ENCODE measurements at regions not wholly inside any gene's neighbourhood (a gene's known extent, or its start where the extent isn't known, plus 50 kb on each side); places are given as distances from the start of the nearest gene placed in this dataset.

- Histone ChIP-seq H4K91ac (ENCODE audit: insufficient read depth, low read depth, low read length) (no peak overlapping the region), H3K4me2 (ENCODE audit: low read depth, low read length) (no peak overlapping the region), H2BK120ac (ENCODE audit: low read depth, low read length) (no peak overlapping the region), H3K9me3 (ENCODE audit: control insufficient read depth, insufficient read depth, low read length) (no peaks in the 10 kb centered on the region), H4K5ac (ENCODE audit: low read depth, low read length) (no peak overlapping the region), H2AK9ac (replicated peaks; ENCODE audit: low read depth, low read length, poor library complexity) (no peak overlapping the region), H3K27ac (ENCODE audit: insufficient read depth, low read length) (no peak overlapping the region), H3K18ac (ENCODE audit: low read depth, low read length) (no peak overlapping the region), H3K79me1 (ENCODE audit: low read depth in 1 of 2, low read length in 2 of 2) (no peaks in the 10 kb centered on the region), H3K9me1 (ENCODE audit: insufficient read depth, low read length) (no peaks in the 10 kb centered on the region), H3K9ac (ENCODE audit: low read depth, low read length) (no peak overlapping the region), H4K8ac (ENCODE audit: low read depth in 2 of 2, low read length in 2 of 2) (no peak overlapping the region), H2AFZ (replicated peaks; ENCODE audit: low read length, poor library complexity) (no peak overlapping the region), H3K56ac (ENCODE audit: extremely low read depth, insufficient read depth, low read length) (no peak overlapping the region), H2BK5ac (ENCODE audit: low read depth, low read length, poor library complexity, severe bottlenecking) (no peak overlapping the region), H3K4ac (ENCODE audit: low read depth, low read length) (no peak overlapping the region), H2BK15ac (ENCODE audit: low read depth, low read length) (no peak overlapping the region), H3K36me3 (ENCODE audit: control insufficient read depth, insufficient read depth, low read length) (no peaks in the 10 kb centered on the region), H3K23ac (ENCODE audit: low read depth, low read length) (no peak overlapping the region), H3K27me3 (ENCODE audit: control insufficient read depth, insufficient read depth, low read length) (no peaks in the 10 kb centered on the region), H2BK20ac (ENCODE audit: low read depth, low read length) (no peak overlapping the region), H3K4me1 (ENCODE audit: control insufficient read depth, insufficient read depth, low read length) (peaks cover 2% of the 10 kb centered on the region; the same call in 1 of the 2 replicates), H3K14ac (replicated peaks; ENCODE audit: low read depth, low read length) (no peak overlapping the region), H3K4me3 (ENCODE audit: insufficient read depth, low read depth, low read length) (no peak overlapping the region), H2AK5ac (ENCODE audit: low read depth, low read length) (no peak overlapping the region), H4K20me1 (ENCODE audit: insufficient read depth, low read length) (no peaks in the 10 kb centered on the region)
- ChIA-PET POLR2A (ENCODE audit: unreplicated experiment) (no interaction called here), CTCF (no interaction called here)
- no peak for ATAC-seq (ENCODE audit: low read depth)
- BruUV-seq (replicated peaks): no TSS peak
- dilution Hi-C loops (cut with HindIII; ENCODE audit: low sequenced_read_pairs, unreplicated experiment): no loop called here
- DNase-seq: no peak
- in situ Hi-C loops (cut with MboI; ENCODE audit: low sequenced_read_pairs): no loop called here
- TF ChIP-seq NFE2L2 (IDR thresholded peaks at IDR 0.05; ENCODE audit: low read depth, low read length): no peak
- no peak for TF ChIP-seq RAD21 (IDR thresholded peaks at IDR 0.05; ENCODE audit: low read length)
- TF ChIP-seq RFX5 (IDR thresholded peaks at IDR 0.05; ENCODE audit: low read depth, low read length): no peak
- TF ChIP-seq BHLHE40 (IDR thresholded peaks at IDR 0.05; ENCODE audit: low read depth, low read length): no peak
- no peak for TF ChIP-seq RCOR1 (IDR thresholded peaks at IDR 0.05; ENCODE audit: insufficient replicate concordance, low read length)
- TF ChIP-seq USF2 (IDR thresholded peaks at IDR 0.05; ENCODE audit: low read depth, low read length): no peak
- TF ChIP-seq MAFK (IDR thresholded peaks at IDR 0.05; ENCODE audit: low read depth, low read length): no peak
- TF ChIP-seq MXI1 (IDR thresholded peaks at IDR 0.05; ENCODE audit: borderline replicate concordance, low read depth, low read length): no peak
- TF ChIP-seq POLR2A (IDR thresholded peaks at IDR 0.05; ENCODE audit: low read depth, low read length): no peak
- TF ChIP-seq MAZ (IDR thresholded peaks at IDR 0.05; ENCODE audit: borderline replicate concordance, low read depth, low read length): no peak
- TF ChIP-seq CEBPB (IDR thresholded peaks at IDR 0.05; ENCODE audit: low read depth, low read length): no peak
- TF ChIP-seq SMC3 (IDR thresholded peaks at IDR 0.05; ENCODE audit: low read depth, low read length): no peak
- no peak for TF ChIP-seq CTCF (conservative IDR thresholded peaks at IDR 0.05; ENCODE audit: low read depth, low read length)
- no peak for TF ChIP-seq FOS (IDR thresholded peaks at IDR 0.05; ENCODE audit: low read depth, low read length)
- TF ChIP-seq ELK1 (IDR thresholded peaks at IDR 0.05; ENCODE audit: borderline replicate concordance, low read depth, low read length): no peak
- intact Hi-C loops (cut with micrococcal nuclease): no loop called here
Observed at GRCh38 chr13:79765331-79765730, 284.4 kb downstream of the NDFIP2 start.

Data from IMR-90 (cell line).